Astrocyte (in vitro differentiated cells and primary cell): ENCODE measurements at regions not wholly inside any gene's neighbourhood (a gene's known extent, or its start where the extent isn't known, plus 50 kb on each side); places are given as distances from the start of the nearest gene placed in this dataset.

Experiments
- DNase-seq: peaks from one replicate; pipeline ENCODE4 v3.0.0-alpha.2; 2010; ENCODE audit warnings: low read depth
- FAIRE-seq: peaks from 2 replicates; lab custom pipeline; 2011; peaks lifted over from hg19 to GRCh38; lab: Jason Lieb, UNC
- H2AFZ ChIP-seq: 2 replicates; pipeline ENCODE4 v1.6.0; 2012; ENCODE audit warnings: low read depth, low read length, inconsistent platforms
- H3K27ac ChIP-seq: 2 replicates; pipeline ENCODE4 v1.5.1; 2011; ENCODE audit warnings: low read depth, low read length, inconsistent platforms
- H3K27me3 ChIP-seq: 2 replicates; pipeline ENCODE4 v1.6.0; 2011; ENCODE audit warnings: low read length, inconsistent platforms; ENCODE audit not compliant: insufficient read depth
- H3K36me3 ChIP-seq: 2 replicates; pipeline ENCODE4 v1.5.1; 2011; ENCODE audit warnings: low read length, inconsistent platforms; ENCODE audit not compliant: insufficient read depth
- H3K4me1 ChIP-seq: 2 replicates; pipeline ENCODE4 v1.5.1; 2011; ENCODE audit warnings: low read length, inconsistent platforms; ENCODE audit not compliant: insufficient read depth
- H3K4me2 ChIP-seq: 2 replicates; pipeline ENCODE4 v1.6.0; 2012; ENCODE audit warnings: low read length, inconsistent platforms
- H3K4me3 ChIP-seq: 2 replicates; pipeline ENCODE4 v1.5.1; 2011; ENCODE audit warnings: low read depth, mild to moderate bottlenecking, low read length, inconsistent platforms; ENCODE audit not compliant: insufficient read depth
- H3K79me2 ChIP-seq: 2 replicates; pipeline ENCODE4 v1.6.0; 2012; ENCODE audit warnings: mild to moderate bottlenecking, low read length, inconsistent platforms; ENCODE audit not compliant: insufficient read depth
- H3K9ac ChIP-seq: 2 replicates; pipeline ENCODE4 v1.6.0; 2012; ENCODE audit warnings: mild to moderate bottlenecking, low read length, inconsistent platforms
- H3K9me3 ChIP-seq: 2 replicates; pipeline ENCODE4 v1.5.1; 2012; ENCODE audit warnings: low read depth, mild to moderate bottlenecking, low read length, inconsistent platforms; ENCODE audit not compliant: insufficient read depth
- H4K20me1 ChIP-seq: 2 replicates; pipeline ENCODE4 v1.6.0; 2012; ENCODE audit warnings: low read length, inconsistent platforms; ENCODE audit not compliant: insufficient read depth
- H3K27ac Mint-ChIP-seq: one replicate; pipeline ENCODE4 v1.8.0; 2021; ENCODE audit warnings: mild to moderate bottlenecking, mixed read lengths; ENCODE audit not compliant: unreplicated experiment
- H3K27me3 Mint-ChIP-seq: one replicate; pipeline ENCODE4 v1.8.0; 2021; ENCODE audit warnings: low read depth, mixed read lengths; ENCODE audit not compliant: unreplicated experiment
- H3K36me3 Mint-ChIP-seq: one replicate; pipeline ENCODE4 v1.8.0; 2021; ENCODE audit warnings: low read depth, mixed read lengths; ENCODE audit not compliant: unreplicated experiment
- H3K4me1 Mint-ChIP-seq: one replicate; pipeline ENCODE4 v1.8.0; 2021; ENCODE audit warnings: low read depth, mixed read lengths; ENCODE audit not compliant: unreplicated experiment
- H3K4me3 Mint-ChIP-seq: one replicate; pipeline ENCODE4 v1.8.0; 2021; ENCODE audit warnings: mild to moderate bottlenecking, moderate library complexity, mixed read lengths; ENCODE audit not compliant: unreplicated experiment
- H3K9me3 Mint-ChIP-seq: one replicate; pipeline ENCODE4 v1.8.0; 2021; ENCODE audit warnings: mild to moderate bottlenecking, mixed read lengths; ENCODE audit not compliant: unreplicated experiment
- EZH2 ChIP-seq: IDR thresholded peaks from 2 replicates; pipeline ENCODE4 v1.6.1; 2012; ENCODE audit warnings: mild to moderate bottlenecking, low read length, inconsistent platforms; ENCODE audit not compliant: insufficient read depth
- TF ChIP-seq, protein P1 (sequence below): IDR thresholded peaks from 2 replicates; pipeline ENCODE4 v1.5.1; 2011; ENCODE audit warnings: low read depth, mild to moderate bottlenecking, inconsistent platforms, low read length, moderate library complexity; ENCODE audit not compliant: insufficient read depth

GRCh38 chr18:78924786-78925540 lies 54.7 kb upstream of the SALL3 start:
- no peaks in the 10 kb centered on the region for H3K36me3 ChIP-seq
- peaks cover 3% of the 10 kb centered on the region for H3K27me3 Mint-ChIP-seq
- no peak overlapping the region for H3K27ac Mint-ChIP-seq
- TF ChIP-seq, protein P1, sequence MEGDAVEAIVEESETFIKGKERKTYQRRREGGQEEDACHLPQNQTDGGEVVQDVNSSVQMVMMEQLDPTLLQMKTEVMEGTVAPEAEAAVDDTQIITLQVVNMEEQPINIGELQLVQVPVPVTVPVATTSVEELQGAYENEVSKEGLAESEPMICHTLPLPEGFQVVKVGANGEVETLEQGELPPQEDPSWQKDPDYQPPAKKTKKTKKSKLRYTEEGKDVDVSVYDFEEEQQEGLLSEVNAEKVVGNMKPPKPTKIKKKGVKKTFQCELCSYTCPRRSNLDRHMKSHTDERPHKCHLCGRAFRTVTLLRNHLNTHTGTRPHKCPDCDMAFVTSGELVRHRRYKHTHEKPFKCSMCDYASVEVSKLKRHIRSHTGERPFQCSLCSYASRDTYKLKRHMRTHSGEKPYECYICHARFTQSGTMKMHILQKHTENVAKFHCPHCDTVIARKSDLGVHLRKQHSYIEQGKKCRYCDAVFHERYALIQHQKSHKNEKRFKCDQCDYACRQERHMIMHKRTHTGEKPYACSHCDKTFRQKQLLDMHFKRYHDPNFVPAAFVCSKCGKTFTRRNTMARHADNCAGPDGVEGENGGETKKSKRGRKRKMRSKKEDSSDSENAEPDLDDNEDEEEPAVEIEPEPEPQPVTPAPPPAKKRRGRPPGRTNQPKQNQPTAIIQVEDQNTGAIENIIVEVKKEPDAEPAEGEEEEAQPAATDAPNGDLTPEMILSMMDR = no peak
- no peak for TF ChIP-seq EZH2
- no peak overlapping the region for H3K9ac ChIP-seq
- FAIRE-seq (no peak), DNase-seq (no peak)
- no peak overlapping the region for H3K4me3 ChIP-seq
- H2AFZ ChIP-seq = no peak overlapping the region
- no peak overlapping the region for H3K27ac ChIP-seq
- no peak overlapping the region for H3K4me3 Mint-ChIP-seq
- no peaks in the 10 kb centered on the region for H3K36me3 Mint-ChIP-seq
- no peaks in the 10 kb centered on the region for H3K9me3 ChIP-seq
- peaks cover 9% of the 10 kb centered on the region for H3K9me3 Mint-ChIP-seq
- H3K4me1 ChIP-seq = no peaks in the 10 kb centered on the region
- no peaks in the 10 kb centered on the region for H3K27me3 ChIP-seq
- H4K20me1 ChIP-seq = no peaks in the 10 kb centered on the region
- H3K4me1 Mint-ChIP-seq = no peaks in the 10 kb centered on the region
- no peaks in the 10 kb centered on the region for H3K79me2 ChIP-seq
- no peak overlapping the region for H3K4me2 ChIP-seq

GRCh38 chr18:78925557-78926242 lies 53.9 kb upstream of the SALL3 start:
- Mint-ChIP-seq H3K9me3 (peaks cover 9% of the 10 kb centered on the region), H3K4me3 (no peak overlapping the region), H3K36me3 (no peaks in the 10 kb centered on the region), H3K27ac (no peak overlapping the region), H3K27me3 (peaks cover 3% of the 10 kb centered on the region), H3K4me1 (no peaks in the 10 kb centered on the region)
- no peaks in the 10 kb centered on the region for H3K79me2 ChIP-seq
- no peaks in the 10 kb centered on the region for H3K27me3 ChIP-seq
- no peaks in the 10 kb centered on the region for H3K9me3 ChIP-seq
- DNase-seq (no peak), FAIRE-seq (no peak)
- TF ChIP-seq EZH2 = no peak
- TF ChIP-seq, protein P1 = no peak
- no peaks in the 10 kb centered on the region for H3K4me1 ChIP-seq
- H3K9ac ChIP-seq = no peak overlapping the region
- no peaks in the 10 kb centered on the region for H3K36me3 ChIP-seq
- H4K20me1 ChIP-seq = no peaks in the 10 kb centered on the region
- H2AFZ ChIP-seq = no peak overlapping the region
- no peak overlapping the region for H3K27ac ChIP-seq
- H3K4me3 ChIP-seq = no peak overlapping the region
- H3K4me2 ChIP-seq = no peak overlapping the region

- Histone ChIP-seq H3K4me3 (no peak overlapping the region), H3K36me3 (no peaks in the 10 kb centered on the region), H3K27ac (no peak overlapping the region), H4K20me1 (no peaks in the 10 kb centered on the region), H2AFZ (no peak overlapping the region), H3K4me1 (no peaks in the 10 kb centered on the region), H3K9ac (no peak overlapping the region), H3K9me3 (no peaks in the 10 kb centered on the region), H3K4me2 (no peak overlapping the region), H3K27me3 (no peaks in the 10 kb centered on the region), H3K79me2 (no peaks in the 10 kb centered on the region)
- no peak for FAIRE-seq
- DNase-seq = no peak
- H3K27ac Mint-ChIP-seq = no peak overlapping the region
- H3K4me3 Mint-ChIP-seq = no peak overlapping the region
- peaks cover 3% of the 10 kb centered on the region for H3K27me3 Mint-ChIP-seq
- no peak for TF ChIP-seq EZH2
- TF ChIP-seq, protein P1 = no peak
- no peaks in the 10 kb centered on the region for H3K36me3 Mint-ChIP-seq
- H3K4me1 Mint-ChIP-seq = no peaks in the 10 kb centered on the region
- peaks cover 9% of the 10 kb centered on the region for H3K9me3 Mint-ChIP-seq
Measured at GRCh38 chr18:78926243-78926615, 53.4 kb upstream of the SALL3 start.
